Fibroblast of pulmonary artery (primary cell): ENCODE measurements at regions not wholly inside any gene's neighbourhood (a gene's known extent, or its start where the extent isn't known, plus 50 kb on each side); places are given as distances from the start of the nearest gene placed in this dataset.

Source experiments
- DNase-seq: peaks from one replicate; pipeline ENCODE4 v3.0.0-alpha.2; 2010; ENCODE audit warnings: low read depth
- H3K4me3 ChIP-seq: replicated peaks from 2 replicates; pipeline ENCODE4 v1.5.1; 2011; ENCODE audit warnings: low read depth, mild to moderate bottlenecking, control low read depth, low read length, moderate library complexity
- TF ChIP-seq, protein P1 (sequence below): IDR thresholded peaks from 2 replicates; pipeline ENCODE4 v1.5.1; 2011; ENCODE audit warnings: mild to moderate bottlenecking, control low read depth, low read length, inconsistent platforms; ENCODE audit errors: missing control alignments

DNA sequence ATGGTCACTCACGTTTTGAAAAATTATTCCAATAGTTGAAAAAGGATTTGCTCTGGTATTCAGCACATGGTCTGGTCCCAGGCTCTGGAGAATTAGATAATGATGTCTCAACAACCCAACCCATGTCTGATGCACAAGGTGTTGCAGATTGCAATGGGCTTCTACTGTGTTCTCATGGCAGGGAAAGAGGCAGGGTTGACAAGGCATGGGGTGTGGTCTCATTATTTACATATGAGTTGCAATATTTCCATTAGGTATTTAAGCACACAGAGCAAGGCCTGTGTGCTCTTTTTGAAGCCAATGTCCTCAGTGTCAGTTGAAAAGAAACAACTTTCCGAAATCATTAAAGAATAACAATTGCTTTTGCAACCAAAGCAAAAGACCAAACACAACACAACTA lies 381.9 kb upstream of the PBX1 start:
- TF ChIP-seq, protein P1, sequence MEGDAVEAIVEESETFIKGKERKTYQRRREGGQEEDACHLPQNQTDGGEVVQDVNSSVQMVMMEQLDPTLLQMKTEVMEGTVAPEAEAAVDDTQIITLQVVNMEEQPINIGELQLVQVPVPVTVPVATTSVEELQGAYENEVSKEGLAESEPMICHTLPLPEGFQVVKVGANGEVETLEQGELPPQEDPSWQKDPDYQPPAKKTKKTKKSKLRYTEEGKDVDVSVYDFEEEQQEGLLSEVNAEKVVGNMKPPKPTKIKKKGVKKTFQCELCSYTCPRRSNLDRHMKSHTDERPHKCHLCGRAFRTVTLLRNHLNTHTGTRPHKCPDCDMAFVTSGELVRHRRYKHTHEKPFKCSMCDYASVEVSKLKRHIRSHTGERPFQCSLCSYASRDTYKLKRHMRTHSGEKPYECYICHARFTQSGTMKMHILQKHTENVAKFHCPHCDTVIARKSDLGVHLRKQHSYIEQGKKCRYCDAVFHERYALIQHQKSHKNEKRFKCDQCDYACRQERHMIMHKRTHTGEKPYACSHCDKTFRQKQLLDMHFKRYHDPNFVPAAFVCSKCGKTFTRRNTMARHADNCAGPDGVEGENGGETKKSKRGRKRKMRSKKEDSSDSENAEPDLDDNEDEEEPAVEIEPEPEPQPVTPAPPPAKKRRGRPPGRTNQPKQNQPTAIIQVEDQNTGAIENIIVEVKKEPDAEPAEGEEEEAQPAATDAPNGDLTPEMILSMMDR, result no peak
- H3K4me3 ChIP-seq, result no peak overlapping the region
- no peak for DNase-seq

DNA sequence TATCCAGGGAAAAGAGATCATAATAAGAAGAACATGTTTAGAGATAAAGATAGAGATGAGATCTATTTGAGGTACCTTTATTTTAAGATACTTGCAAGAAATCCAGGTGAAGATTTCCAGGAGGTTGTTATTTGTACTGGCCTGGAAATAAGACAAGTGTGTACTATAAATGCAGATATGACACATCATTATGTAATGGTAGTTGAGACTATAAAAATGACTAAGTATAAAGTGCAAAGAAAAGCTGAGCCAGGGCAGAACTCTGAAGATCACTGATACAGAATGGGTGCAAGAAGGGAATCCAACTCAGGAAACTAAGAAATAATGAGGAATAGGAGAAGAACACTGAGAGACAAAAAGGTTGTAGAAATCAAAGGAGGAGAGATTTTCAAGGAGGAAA lies 378.2 kb upstream of the PBX1 start:
- H3K4me3 ChIP-seq, result no peak overlapping the region
- DNase-seq, result no peak
- TF ChIP-seq, protein P1, result no peak

DNA sequence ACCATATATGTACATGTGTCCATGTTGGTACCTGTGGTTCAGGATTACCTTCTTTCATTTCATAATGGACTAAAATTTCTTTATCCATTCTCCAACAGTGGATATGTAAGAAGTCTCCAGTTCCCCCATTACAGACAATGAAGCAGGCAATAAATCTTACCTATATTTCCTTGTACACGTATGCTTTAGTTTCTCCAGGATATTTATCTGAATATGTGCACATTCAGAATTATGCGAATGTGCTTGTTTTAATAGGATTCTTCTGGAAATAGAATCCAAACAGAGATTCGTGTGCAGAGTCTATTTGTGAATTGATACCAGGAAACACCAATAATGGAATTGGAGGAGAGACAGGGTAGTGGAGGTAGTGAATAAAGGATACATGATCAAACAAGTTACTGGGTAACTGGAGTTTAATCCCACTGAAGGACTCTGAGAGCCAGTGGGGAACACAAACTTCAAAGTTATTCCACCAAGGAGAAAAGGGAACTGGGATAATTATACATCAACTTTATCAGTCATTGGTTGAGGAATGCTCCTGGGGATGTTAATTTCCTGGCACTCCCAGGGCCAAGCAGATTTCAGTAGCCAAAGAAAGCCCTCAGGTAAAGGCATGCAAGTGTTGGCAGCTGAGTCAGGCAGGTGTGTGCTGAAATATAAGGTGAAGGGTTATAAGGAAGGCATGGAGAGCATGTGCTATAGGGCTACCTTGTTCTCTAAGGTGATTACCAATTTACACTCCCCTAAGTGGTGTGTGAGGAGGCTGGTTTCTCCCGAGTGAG lies 374.9 kb upstream of the PBX1 start:
- H3K4me3 ChIP-seq, result no peak overlapping the region
- TF ChIP-seq, protein P1, result no peak
- no peak for DNase-seq

DNA sequence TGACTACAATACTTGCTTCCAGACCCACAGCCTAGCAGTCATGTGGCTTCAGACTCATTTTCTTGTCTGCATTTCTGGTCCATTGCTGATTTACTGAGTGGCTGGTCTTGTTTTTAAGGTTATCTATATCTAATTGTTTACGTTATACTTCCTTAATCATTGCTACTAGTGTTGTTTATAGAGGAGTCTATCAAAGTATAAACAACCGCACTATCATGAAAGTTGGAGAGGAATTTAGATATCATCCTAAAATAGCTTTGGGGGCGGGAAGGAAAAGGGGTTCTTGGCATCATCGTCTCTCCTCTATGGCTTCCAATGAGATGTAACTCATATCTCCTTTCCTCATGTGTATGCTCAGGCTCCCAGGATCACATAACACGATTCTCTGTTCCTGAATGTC lies 372.1 kb upstream of the PBX1 start:
- TF ChIP-seq, protein P1, result no peak
- no peak for DNase-seq
- H3K4me3 ChIP-seq, result no peak overlapping the region

DNA sequence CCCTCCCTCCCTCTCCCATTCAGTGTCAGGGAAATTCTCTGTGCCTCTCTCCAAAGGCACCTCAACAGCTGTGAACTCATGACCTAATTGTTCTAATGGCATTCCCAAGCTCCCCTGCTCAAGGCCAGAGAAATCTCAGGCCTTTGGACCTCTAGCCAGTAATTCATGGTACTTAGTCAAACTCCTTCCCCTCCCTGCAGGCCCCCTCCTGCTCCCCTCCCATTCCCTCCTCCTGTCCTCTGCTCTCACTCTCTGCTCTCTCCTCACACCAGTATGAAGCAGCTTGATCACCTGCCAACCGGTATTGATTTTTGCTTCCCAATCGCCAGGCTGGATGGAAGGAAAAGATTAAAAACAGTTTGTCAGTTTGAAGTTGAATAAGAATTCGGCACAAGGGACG lies 370.5 kb upstream of the PBX1 start:
- H3K4me3 ChIP-seq, result no peak overlapping the region
- TF ChIP-seq, protein P1, result no peak
- DNase-seq, result no peak

DNA sequence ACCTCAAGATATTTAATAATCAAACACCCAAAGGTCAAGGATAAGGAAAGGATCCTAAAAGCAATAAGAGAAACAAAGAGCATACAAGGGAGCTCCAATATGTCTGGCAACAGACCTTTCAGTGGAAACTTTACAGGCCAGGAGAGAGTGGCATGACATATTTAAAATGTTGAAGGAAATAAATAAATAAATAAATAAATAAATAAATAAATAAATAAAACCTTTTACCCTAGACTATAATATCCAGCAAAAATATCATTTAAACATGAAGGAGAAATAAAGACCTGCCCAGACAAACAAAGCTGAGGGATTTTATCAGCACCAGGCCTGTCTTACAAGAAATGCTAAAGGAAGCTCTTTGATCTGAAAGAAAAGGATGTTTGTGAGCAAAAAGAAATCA lies 367.8 kb upstream of the PBX1 start:
- no peak overlapping the region for H3K4me3 ChIP-seq
- no peak for DNase-seq
- TF ChIP-seq, protein P1, result no peak

DNA sequence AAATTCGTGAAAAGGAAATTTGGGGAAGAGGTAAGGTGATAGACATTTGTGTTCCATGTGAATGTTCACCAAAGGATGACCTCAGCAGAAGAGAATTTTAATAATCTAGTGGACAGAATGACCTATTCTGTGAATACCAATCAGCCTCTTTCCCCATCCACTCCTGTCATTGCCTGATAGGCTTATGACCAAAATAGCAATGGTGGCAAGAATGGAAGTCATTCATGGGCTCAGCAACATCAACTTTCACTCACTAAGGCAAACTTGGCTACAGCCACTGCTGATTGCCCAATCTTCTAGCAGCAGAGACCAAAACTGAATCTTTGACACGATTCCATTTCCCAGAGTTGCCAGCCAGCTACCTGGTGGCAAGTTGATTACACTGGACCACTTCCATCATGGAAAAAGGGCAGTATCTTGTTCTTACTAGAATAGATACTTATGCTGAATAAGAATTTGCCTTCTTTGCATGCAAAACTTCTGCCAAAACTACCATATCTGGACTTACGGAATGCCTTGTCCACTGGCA lies 348.7 kb upstream of the PBX1 start:
- TF ChIP-seq, protein P1, result no peak
- no peak overlapping the region for H3K4me3 ChIP-seq
- DNase-seq, result no peak
